GM19240 (cell line): ENCODE measurements at regions not wholly inside any gene's neighbourhood (a gene's known extent, or its start where the extent isn't known, plus 50 kb on each side); places are given as distances from the start of the nearest gene placed in this dataset.
"Not testable (repeated sequence)": the region's sequence is repeated elsewhere in the genome, so short reads cannot be mapped to it uniquely, and the experiment has no call there.

Source experiments
- DNase-seq: peaks from one replicate; pipeline ENCODE4 v3.0.0; 2011; ENCODE audit warnings: low spot score; ENCODE audit not compliant: insufficient read length

- no peak for DNase-seq
These were observed 295.2 kb upstream of the MGMT start for GRCh38 chr10:129171812-129172211.

GRCh38 chr10:129174232-129175014 lies 292.6 kb upstream of the MGMT start:
- DNase-seq, result no peak

GRCh38 chr10:129179245-129179971 lies 287.6 kb upstream of the MGMT start:
- no peak for DNase-seq

- DNase-seq, result no peak
These were observed 286.9 kb upstream of the MGMT start for GRCh38 chr10:129179972-129180678.

GRCh38 chr10:129184196-129184595 lies 282.8 kb upstream of the MGMT start:
- DNase-seq, result no peak

GRCh38 chr10:129187331-129187730 lies 279.7 kb upstream of the MGMT start:
- no peak for DNase-seq

- no peak for DNase-seq
These were observed 275.2 kb upstream of the MGMT start for GRCh38 chr10:129191797-129192196.

- no peak for DNase-seq
These were observed 274.5 kb upstream of the MGMT start for GRCh38 chr10:129192344-129193128.

- no peak for DNase-seq
These were observed 273.9 kb upstream of the MGMT start for GRCh38 chr10:129193148-129193547.

- no peak for DNase-seq
These were observed 272.7 kb upstream of the MGMT start for GRCh38 chr10:129194181-129194870.

- DNase-seq, result no peak
These were observed 267.2 kb upstream of the MGMT start for GRCh38 chr10:129199826-129200225.

- DNase-seq, result no peak
These were observed 263.2 kb upstream of the MGMT start for GRCh38 chr10:129203819-129204218.

GRCh38 chr10:129207297-129207696 lies 259.7 kb upstream of the MGMT start:
- no peak for DNase-seq

GRCh38 chr10:129210876-129211275 lies 256.2 kb upstream of the MGMT start:
- no peak for DNase-seq

- no peak for DNase-seq
These were observed 253.8 kb upstream of the MGMT start for GRCh38 chr10:129213256-129213655.

GRCh38 chr10:129213996-129214395 lies 253.0 kb upstream of the MGMT start:
- DNase-seq, result not testable (repeated sequence)

GRCh38 chr10:129219364-129219763 lies 247.7 kb upstream of the MGMT start:
- no peak for DNase-seq

GRCh38 chr10:129222436-129222835 lies 244.6 kb upstream of the MGMT start:
- no peak for DNase-seq

- DNase-seq, result no peak
These were observed 243.7 kb upstream of the MGMT start for GRCh38 chr10:129223363-129223762.

- DNase-seq, result no peak
These were observed 243.0 kb upstream of the MGMT start for GRCh38 chr10:129224065-129224464.

GRCh38 chr10:129231821-129232220 lies 235.2 kb upstream of the MGMT start:
- no peak for DNase-seq
